Panc1 (cell line): ENCODE measurements at regions not wholly inside any gene's neighbourhood (a gene's known extent, or its start where the extent isn't known, plus 50 kb on each side); places are given as distances from the start of the nearest gene placed in this dataset.

ENCODE experiments used
- POLR2AphosphoS5 ChIP-seq: IDR thresholded peaks from 2 replicates; pipeline ENCODE4 v1.6.1; 2012; ENCODE audit warnings: mild to moderate bottlenecking, low read depth, low read length, moderate library complexity
- SIN3A ChIP-seq: IDR thresholded peaks from 2 replicates; pipeline ENCODE4 v1.6.1; 2012; ENCODE audit warnings: low read depth, mild to moderate bottlenecking, low read length, moderate library complexity, borderline replicate concordance; ENCODE audit not compliant: insufficient read depth
- TCF7L2 ChIP-seq: IDR thresholded peaks from 2 replicates; pipeline ENCODE4 v1.6.1; 2011; ENCODE audit warnings: mild to moderate bottlenecking, low read depth, low read length, inconsistent platforms
- TF ChIP-seq, protein P1 (sequence below): fragments of 450-650 bp; IDR thresholded peaks from 2 replicates; pipeline ENCODE4 v1.5.1; 2017; ENCODE audit warnings: mild to moderate bottlenecking
- TF ChIP-seq, protein P2 (sequence below), 2 experiments: IDR thresholded peaks; 2 replicates each; pipeline ENCODE4 v1.6.1; 2011 to 2012; ENCODE audit warnings: low read depth in 2 of 2, control low read depth in 1 of 2, low read length in 1 of 2, mild to moderate bottlenecking in 1 of 2, moderate library complexity in 1 of 2; ENCODE audit not compliant: insufficient read depth in 1 of 2

DNA sequence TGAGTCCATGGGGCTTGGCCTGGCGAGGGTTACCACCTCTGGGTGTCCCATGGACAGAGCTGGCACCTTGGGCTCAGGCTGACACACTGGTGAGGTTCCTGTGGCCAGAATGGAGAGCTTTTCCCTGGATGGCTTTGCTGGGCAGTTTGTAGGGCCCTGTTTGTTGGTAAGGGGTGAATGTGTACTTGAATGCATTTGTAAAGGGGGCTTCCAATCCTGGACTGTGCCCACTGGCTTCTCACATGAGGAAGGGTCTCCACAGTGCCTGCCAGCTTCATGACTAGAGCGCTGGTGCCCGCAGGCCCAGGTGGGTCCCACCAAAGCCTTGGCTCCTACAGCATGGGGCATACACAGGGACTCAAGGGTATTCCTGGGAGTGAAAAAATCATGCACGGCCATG, 103.5 kb upstream of the SIX2 start:
- TF ChIP-seq, protein P1, sequence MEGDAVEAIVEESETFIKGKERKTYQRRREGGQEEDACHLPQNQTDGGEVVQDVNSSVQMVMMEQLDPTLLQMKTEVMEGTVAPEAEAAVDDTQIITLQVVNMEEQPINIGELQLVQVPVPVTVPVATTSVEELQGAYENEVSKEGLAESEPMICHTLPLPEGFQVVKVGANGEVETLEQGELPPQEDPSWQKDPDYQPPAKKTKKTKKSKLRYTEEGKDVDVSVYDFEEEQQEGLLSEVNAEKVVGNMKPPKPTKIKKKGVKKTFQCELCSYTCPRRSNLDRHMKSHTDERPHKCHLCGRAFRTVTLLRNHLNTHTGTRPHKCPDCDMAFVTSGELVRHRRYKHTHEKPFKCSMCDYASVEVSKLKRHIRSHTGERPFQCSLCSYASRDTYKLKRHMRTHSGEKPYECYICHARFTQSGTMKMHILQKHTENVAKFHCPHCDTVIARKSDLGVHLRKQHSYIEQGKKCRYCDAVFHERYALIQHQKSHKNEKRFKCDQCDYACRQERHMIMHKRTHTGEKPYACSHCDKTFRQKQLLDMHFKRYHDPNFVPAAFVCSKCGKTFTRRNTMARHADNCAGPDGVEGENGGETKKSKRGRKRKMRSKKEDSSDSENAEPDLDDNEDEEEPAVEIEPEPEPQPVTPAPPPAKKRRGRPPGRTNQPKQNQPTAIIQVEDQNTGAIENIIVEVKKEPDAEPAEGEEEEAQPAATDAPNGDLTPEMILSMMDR = no peak
- TF ChIP-seq, protein P2, sequence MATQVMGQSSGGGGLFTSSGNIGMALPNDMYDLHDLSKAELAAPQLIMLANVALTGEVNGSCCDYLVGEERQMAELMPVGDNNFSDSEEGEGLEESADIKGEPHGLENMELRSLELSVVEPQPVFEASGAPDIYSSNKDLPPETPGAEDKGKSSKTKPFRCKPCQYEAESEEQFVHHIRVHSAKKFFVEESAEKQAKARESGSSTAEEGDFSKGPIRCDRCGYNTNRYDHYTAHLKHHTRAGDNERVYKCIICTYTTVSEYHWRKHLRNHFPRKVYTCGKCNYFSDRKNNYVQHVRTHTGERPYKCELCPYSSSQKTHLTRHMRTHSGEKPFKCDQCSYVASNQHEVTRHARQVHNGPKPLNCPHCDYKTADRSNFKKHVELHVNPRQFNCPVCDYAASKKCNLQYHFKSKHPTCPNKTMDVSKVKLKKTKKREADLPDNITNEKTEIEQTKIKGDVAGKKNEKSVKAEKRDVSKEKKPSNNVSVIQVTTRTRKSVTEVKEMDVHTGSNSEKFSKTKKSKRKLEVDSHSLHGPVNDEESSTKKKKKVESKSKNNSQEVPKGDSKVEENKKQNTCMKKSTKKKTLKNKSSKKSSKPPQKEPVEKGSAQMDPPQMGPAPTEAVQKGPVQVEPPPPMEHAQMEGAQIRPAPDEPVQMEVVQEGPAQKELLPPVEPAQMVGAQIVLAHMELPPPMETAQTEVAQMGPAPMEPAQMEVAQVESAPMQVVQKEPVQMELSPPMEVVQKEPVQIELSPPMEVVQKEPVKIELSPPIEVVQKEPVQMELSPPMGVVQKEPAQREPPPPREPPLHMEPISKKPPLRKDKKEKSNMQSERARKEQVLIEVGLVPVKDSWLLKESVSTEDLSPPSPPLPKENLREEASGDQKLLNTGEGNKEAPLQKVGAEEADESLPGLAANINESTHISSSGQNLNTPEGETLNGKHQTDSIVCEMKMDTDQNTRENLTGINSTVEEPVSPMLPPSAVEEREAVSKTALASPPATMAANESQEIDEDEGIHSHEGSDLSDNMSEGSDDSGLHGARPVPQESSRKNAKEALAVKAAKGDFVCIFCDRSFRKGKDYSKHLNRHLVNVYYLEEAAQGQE (IDR thresholded peaks at IDR 0.05; ENCODE audit: insufficient read depth in 1 of 2, low read depth in 2 of 2, low read length in 1 of 2) = no peak
- TF ChIP-seq POLR2AphosphoS5 = no peak
- TF ChIP-seq SIN3A = no peak
- no peak for TF ChIP-seq TCF7L2
